CD4-positive, alpha-beta T cell treated with Interleukin-15 for 1 hour (primary cell): ENCODE measurements at regions not wholly inside any gene's neighbourhood (a gene's known extent, or its start where the extent isn't known, plus 50 kb on each side); places are given as distances from the start of the nearest gene placed in this dataset.

ENCODE experiments used
- DNase-seq: peaks from one replicate; pipeline ENCODE4 v3.0.0-alpha.2; 2020

DNA sequence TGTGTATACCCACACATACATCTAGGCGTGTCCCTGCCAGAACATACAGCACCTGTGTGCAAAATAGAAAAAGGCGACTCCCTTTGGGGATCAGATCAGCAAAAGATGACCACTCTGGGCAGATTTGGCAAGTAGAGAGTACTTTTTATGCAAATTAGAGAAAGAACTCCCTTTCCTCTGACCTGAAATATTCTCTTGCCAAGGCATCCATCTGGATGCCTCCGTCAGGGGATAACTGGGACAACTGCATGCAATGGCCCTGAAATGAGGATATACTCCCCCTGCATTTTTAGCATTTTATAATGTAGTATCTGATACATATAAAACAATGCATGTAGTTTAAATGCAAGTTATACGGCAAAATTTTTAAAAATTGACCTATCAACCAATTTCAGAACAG is 247.7 kb downstream of the ICOS start:
- no peak for DNase-seq

DNA sequence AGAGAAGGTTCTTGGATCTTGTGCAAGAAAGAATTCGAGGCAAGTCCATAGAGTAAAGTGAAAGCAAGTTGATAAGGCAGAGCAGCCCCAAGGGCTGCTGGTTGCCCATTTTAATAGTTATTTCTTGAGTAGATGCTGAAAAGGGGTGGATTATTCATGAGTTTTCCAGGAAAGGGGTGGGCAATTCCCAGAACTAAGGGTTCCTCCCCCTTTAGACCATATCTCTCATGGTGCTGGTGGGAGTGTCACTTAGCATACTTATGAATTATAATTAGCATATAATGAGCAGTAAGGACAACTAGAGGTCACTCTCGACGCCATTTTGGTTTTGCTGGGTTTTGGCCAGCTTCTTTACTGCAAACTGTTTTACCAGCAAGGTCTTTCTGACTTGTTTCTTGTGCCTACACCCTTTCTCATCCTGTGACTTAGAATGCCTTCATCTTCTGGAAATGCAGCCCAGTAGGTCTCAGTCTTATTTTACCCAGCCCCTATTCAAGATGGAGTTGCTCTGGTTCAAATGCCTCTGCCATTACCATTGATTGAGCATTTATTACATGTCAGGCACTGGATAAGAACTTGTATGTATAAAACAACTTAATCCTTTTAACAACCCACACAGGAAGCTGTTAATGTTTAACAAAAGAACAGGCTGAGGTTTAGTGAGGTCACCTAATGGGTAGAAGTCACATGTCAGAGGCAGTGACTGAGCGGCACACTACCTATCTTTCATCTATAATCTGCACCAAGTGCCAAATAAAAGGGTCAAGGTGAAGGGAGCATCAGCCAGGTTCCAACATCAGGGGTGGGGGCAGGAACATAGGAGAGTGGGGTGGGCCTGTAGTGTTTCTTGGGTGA is 250.9 kb downstream of the ICOS start:
- no peak for DNase-seq

DNA sequence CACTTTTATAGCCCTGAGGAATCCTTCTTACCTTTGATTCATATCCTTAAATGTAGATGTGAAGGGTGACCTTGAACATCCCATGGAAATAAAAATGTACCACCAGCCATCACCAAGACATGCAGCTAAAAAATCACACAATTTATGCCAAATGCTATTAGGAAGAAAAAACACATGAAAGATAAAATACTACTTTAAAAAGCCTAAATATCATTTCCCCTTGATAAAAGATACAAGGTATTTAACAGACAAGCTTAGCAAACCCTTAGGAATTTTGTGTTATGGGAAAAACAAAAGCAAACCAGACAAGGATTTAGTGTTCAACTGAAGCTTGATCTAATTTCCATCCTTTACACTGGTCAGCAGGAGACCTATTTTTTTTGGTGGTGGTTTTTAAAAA is 255.0 kb downstream of the ICOS start:
- no peak for DNase-seq

DNA sequence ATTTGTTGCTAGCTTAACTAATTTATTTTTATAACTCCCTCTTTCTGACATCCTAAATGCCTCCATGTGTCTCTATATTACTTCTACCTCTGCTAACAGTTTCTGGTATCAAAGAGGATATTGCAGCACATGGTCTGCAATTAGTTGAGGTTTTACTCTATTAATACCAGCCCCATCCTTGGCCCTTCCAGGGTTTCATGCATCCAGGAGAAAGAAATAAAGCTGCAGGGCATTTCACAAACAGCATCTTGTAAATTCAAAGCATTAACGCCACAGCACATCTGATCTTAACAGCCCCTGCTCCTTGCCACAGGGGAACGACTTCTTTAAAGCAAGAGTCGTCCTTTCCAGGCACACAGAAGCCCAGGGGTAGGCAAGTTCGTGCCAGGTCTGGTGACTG is 258.9 kb downstream of the ICOS start:
- DNase-seq: no peak

DNA sequence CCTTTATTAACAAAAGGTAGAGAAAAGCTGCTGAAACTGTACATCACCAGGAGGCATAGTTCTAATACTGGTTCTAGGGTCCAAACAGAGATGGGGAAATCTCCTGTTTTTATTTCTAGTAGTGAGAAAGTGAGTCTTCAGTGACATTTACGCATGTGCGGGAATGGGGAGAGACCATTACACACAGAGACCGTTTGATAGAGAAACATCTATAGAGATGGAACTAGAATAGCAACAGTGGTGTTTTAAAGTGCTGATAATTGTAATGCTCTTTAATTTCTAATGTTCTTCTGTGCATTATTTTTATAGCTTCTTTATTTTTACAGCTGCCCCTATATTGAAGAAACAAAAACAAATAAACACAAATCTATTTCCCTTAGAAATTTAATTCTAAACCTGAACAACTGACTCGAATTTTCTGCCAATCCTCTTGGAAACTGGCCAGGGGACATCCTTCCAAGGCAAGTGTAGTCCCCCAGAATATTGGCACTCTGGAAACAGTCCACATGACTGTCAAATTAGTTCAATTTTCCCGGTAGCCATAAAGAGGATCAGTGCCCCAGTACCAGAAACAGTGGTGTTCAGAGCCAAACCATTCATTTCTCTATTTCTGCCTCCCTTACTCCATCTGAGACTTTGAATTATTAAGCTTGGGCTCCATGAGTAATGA is 260.9 kb downstream of the ICOS start:
- no peak for DNase-seq

DNA sequence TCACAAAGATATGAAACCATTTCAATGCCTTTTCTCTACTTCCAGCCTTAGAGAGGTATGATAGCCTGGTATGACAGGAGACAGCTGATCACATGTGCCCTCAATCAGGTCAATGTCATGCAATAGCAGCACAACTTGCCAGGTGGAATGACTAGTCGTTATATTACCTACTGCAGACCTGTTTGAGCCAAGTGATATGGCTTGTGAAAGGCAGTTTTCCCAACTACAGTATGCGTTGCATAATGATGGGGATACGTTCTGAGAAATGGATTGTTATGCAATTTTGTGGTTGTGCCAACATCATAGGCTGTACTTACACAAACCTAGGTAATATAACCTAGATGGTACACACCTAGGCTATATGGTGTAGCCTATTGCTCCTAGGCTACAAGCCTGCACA is 262.8 kb downstream of the ICOS start:
- no peak for DNase-seq

DNA sequence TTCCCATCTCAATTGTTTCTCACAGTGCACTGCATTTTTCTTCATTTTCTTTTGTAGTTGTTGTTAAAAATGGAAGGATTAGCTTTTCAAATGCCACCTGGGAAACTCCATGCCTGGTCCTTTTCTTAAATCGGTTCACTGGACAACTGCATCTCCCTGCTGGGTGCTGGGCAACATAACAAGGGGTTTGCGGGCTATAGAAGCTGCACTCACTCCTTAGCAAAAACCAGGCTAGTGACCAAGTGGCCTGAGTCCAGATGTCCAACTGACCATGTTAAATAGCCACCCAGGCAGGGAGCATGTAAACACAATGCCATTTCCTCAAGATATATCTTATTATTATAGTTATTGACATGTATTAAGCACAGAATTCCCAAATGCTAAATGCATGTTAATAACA is 264.9 kb downstream of the ICOS start:
- DNase-seq: no peak

DNA sequence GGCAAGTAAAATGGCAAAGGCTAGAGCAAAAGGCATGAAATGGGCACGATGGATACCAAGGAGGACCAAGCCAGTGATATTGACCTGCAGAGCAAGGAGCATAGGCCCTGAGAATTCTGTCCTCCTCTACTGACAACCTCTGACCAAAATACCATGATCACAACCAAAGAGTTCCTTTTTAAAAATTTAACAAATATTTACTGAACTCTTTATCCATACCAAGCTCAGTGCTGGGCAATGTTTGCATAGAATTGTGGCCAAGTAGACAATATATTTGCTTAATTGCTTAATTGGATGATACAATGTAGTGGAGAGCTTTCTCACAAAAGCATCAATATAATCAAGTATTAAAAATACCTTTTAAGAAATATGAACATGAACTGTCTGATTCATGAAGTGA is 265.7 kb downstream of the ICOS start:
- no peak for DNase-seq

DNA sequence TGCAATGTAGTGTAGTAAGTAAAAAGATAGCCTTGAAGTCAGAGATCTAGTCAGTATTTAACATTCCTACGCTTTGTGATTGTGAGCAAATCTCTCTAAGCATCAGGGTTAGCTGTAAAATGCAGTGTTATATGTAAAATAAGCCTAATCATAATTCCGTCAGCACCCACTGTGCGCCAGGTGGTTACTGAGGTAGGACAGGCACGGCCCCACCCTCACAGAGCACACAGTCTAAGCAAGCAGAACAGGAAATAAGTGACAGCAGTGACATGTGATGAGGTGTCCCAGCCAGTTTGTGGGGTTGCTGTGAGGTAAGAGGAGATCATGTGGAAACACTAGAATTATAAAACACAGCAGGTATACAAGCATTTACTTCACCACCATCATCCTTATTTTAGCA is 267.1 kb downstream of the ICOS start:
- no peak for DNase-seq

DNA sequence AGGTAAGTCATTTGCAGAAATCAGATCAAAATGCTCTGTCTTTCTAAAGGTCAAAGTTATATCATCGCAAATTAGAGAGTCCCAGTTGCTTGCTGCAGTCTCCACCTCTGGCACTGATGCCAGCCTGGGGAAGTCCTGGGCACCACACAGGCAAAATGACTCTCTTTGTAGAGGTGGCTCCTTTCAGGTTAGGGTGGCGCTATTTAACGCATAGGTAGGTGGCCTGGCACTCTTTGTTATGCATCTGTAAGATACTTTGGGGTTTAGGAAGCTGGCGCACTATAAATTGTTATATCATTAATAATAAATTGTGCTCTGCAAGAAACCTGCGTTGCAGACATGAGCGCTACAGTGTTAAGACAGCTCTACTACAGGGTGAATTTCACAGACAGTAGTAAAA is 268.5 kb downstream of the ICOS start:
- DNase-seq: no peak

DNA sequence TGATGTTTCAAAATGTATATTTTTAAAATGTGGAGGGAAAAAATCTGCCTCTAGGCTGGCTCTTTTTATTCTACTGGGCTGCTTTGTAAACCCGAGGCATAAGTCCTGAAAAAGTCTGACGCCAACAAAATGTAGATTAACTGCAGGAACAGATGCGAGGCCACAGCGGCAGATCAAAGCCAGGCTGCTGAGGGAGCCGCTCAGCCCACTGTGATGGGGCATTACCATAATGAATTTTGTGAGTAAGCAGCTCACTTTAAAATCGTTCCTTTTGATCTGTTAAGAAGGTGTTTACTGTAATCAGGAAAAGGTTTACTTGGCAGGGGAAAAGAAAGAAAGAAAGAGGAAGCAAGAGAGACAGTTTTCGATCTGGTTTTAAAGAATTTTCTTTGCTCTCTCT is 269.0 kb downstream of the ICOS start:
- no peak for DNase-seq

DNA sequence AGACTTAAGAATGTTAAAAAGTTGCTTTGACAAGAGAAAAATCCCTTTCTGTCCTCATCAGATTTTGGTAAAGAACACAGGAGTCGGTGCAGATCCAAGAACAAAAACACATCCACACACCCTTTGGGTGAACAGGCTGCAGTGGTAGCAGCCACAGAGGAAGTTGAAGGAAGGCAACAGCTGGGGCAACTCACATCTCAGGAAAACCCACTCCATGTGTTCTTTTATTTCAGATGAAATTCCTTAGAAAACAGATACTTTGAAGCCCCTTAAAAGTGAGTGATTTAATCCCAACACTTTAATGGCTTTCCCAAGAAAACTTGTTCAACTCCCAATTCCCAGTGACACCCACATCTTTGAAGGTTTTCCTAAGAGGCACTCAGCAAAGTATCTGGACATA is 271.3 kb downstream of the ICOS start:
- no peak for DNase-seq

DNA sequence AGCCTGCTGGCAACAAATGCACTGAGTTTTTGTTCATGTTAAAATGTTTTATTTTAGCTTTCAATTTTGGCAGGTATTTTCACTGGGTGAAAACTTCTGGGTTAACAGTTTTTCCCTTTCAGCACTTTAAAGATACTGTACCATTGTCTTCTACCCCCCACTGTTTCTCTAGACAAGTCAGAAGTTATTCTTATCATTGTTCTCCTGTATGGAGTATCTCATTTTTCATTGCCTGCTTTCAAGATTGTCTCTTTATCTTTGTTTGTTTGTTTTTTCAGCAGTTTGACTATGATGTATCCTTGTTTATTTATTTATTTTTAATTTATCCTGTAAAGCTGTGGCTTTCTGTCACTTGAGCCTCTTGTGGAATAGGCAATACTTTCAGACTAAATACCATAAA is 277.0 kb downstream of the ICOS start:
- DNase-seq: no peak

DNA sequence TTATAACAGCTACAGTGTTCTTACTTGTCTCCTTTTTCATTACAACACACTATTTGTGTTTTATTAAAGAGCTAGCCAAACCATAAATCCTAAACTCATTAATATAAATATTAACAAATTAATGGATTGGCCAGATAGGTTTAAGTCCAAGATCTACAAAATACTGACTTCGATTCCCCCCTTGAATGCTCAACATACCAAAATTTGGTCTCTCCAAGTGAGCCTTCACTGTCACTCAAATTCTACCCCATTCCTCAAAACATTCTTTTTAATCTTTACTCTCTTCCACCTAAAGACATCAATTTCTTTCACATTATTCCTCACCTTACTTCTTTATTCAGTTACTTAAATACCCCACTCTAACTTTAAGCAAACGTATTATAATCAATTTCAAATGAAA is 281.5 kb downstream of the ICOS start:
- DNase-seq: no peak

DNA sequence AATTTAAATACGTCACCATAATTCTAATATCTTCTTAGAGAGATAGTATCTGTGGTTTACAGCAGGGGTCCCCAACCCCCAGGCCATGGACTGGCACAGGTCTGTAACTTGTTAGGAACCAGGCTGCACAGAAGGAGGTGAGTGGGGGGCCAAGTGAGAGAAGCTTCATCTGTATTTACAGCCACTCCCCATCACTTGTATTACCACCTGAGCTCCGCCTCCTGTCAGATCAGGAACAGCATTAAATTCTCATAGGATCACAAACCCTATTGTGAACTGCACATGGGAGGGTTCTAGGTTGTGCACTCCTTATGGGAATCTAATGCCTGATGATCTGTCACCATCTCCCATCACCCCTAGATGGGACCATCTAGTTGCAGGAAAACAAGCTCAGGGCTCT is 282.6 kb downstream of the ICOS start:
- DNase-seq: no peak

DNA sequence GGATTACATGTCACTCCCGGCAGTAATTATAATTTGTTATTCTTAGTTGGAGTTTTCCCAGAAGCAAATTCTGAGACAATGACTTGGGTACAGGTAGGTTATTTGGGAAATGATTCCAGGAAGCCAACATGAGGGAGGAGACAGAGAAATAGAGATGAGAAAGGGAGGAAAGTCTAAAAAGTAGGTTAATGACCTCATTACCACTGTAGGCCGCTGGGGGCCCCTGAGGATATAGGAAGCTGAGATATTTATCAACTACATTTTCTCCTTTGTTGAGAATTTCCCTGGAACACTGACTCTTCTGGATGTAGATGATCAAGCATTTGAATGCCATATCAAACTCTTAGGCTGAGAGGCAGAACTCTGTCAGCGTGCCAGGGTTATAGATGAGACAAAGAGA is 284.3 kb downstream of the ICOS start:
- DNase-seq: no peak

DNA sequence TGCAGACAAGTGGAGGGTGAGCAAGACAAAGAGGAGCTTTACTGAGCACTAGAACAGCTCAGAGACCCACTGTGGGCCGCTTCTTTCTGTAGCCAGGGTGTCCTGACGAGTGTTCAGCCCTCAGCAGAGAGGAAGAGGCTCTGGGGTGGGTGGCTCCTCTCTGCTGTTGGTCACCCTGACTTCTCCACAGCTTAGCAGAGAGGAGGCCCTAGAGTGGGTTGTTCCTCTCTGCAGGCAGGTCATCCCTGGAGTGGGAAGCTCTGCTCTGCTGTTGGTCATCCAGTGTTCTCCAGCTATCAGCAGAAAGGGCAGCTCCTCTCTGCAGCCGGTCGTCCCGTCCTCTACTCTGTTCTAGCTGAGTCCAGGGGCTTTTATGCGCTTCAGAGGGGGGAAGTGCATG is 286.5 kb downstream of the ICOS start:
- DNase-seq: no peak

DNA sequence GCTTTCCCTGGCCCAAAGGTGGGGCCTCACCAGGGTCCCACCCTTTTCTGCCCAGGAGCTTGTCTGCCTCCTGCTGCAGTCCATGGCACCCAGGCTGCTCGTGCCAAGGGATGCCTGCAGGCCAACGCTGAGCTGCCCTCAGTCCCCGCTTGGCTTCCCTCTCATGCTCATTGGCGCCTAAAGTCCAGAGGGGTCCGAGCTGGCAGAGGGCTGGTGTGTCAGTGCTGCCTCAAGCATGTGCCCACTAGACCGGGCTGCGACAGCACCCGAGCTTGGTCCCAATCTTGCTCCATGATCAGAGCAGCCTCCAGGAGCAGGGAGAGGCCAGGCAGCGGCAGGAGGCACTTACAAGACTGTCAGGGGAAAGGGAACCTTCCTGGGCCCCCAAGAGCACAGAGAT is 287.0 kb downstream of the ICOS start:
- DNase-seq: no peak

DNA sequence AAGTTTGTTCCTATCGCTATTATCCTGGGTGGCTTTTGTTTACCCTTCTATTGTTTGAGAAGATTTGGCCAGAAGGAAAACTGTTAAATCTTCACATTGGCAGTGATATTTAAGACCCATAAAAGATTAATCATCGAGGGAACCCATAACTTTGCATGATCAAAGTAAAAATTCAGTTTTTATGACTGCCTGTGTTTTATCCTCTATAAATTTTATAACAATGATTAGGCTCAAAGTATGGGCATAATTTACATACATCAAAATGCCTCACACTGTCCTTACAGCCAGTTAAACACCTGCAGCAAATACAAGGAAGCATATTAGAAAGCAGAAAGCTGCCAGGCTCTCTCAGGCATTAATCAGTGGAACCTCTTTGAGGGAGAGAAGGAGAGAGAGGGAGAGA is 289.1 kb downstream of the ICOS start:
- no peak for DNase-seq

DNA sequence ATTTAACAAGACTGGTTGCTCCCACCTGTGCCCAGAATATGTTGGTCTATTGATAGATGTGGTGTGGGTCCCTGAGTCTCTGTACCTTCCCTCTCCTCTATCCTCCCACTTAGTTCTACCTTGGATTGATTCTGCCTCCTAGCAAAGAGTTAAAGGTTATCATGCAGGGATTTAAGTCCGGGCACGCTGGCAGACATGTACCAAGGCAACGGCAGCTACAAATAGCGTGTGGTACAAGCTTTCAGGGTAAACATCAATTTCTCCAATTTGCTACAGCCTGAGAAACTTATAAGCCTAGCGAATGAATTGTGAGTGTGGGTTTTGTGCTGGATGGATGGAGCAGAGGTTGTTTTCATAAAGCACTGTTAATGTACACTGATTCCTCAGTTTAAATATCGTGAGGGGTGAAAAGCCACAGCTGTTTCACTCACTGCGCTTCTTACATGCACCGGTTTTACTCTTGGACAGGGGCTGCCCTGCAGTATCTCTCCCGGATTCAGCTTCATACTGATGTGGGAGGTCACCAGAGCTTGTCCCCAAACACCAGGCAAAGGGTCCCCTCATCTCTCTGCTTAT is 289.8 kb downstream of the ICOS start:
- DNase-seq: no peak

DNA sequence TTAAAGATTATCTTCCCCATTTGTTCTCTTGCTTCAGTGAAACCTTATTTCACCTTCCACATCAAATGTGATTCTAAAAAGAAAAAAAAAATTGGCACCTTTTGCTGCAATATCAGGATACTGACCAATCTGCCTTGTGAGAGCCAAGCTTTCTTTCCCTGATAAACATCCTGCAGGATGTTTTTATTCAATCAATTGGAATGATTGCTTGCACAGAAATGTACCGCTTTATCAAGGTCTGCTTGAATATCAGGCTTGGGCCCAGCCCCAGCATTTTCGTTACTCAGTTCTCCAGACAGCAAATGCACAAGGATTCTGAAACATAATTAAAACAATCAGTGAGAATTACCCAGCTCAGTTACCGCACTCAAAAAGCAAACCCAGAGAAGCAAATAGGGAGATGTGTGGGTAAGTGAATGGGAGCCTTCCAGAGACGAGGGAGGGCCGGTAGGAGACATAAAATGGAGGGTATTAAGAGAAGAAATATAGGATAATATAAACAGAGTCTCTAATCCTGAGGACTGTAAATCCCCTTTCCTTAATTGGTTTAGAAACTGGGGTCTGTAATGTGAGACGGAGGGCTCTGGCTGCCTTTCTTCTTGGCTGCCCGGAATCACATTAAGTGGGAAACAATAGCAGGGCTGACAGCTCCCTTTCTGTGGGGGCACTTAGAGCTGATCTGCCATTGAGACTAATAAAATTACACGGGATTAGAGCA is 291.8 kb downstream of the ICOS start:
- no peak for DNase-seq

DNA sequence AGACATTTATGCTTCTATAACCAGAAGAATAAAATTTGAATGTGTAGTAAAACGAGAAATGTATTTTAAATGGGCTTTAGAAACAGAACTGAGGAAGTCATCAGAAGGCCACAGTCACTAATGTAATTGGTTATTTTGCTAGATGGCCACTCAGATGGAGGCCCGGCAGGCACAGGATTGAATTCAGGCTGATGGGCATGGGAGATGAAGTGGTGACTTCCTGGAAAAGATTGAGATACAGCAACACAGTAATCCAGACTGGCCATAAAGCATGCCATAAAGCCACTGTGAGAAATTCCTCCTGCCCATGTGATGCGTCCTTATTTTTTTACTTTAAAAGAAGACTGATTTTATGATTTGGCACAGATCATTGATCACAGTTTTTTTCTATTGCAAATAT is 297.7 kb downstream of the ICOS start:
- DNase-seq: no peak

DNA sequence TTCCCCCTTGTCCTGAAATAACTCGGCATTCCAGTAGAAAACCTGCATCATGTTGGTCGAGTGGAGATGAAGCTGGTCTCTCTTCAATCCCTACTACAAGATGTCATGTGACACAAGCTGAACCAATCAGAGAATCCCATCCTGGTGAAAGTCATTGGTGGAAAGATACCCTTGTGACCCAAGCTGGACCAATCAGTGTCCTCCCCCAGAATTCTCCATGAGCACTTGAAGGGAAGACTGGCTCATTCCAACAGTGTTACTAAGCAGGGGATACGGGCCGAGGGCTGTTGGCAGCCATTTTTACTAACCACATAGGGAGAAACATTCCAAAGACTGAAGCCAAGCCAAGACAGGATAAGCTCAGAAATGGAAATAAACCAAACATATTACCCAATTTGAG is 298.3 kb downstream of the ICOS start:
- DNase-seq: no peak

DNA sequence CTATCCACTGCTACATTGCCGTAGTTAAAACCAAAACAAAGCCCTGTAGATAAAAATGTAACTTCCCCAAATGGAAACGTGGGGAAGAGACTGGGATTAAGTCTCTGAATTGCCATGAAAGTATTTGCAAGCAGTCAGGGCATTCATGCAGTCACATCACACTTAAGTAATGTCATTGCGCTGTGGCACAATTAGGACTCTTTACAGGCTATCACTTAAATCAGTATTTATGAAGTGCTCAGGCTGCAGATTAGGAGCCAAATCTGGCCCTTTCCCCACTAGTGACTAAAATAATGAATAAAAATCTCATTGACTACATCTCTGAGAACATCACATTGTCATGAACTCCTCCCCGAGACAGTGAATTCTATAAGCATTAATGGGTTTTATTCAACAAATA is 300.9 kb downstream of the ICOS start:
- no peak for DNase-seq
